NCI-H128 (cell line): ENCODE measurements at regions not wholly inside any gene's neighbourhood (a gene's known extent, or its start where the extent isn't known, plus 50 kb on each side); places are given as distances from the start of the nearest gene placed in this dataset.

Experiments used
- DNase-seq: peaks from one replicate; lab custom pipeline; 2025; ENCODE audit not compliant: unreplicated experiment; lab: John Stamatoyannopoulos, UW

GRCh38 chr14:44154874-44155273, 352.2 kb downstream of the FSCB start:
- DNase-seq, result no peak

GRCh38 chr14:44154446-44154845, 352.6 kb downstream of the FSCB start:
- no peak for DNase-seq

GRCh38 chr14:44151130-44151820, 355.8 kb downstream of the FSCB start:
- DNase-seq, result no peak

- DNase-seq, result peak; percentile 9
These were observed 357.5 kb downstream of the FSCB start for GRCh38 chr14:44149597-44149996.

GRCh38 chr14:44142006-44142405, 365.1 kb downstream of the FSCB start:
- DNase-seq, result no peak

GRCh38 chr14:44135972-44136371, 371.1 kb downstream of the FSCB start:
- DNase-seq, result no peak

GRCh38 chr14:44131861-44132260, 375.2 kb downstream of the FSCB start:
- DNase-seq, result no peak

- DNase-seq, result no peak
These were observed 393.0 kb downstream of the FSCB start for GRCh38 chr14:44113769-44114730.

- no peak for DNase-seq
These were observed 394.2 kb downstream of the FSCB start for GRCh38 chr14:44112774-44113460.

- DNase-seq, result no peak
These were observed 398.0 kb downstream of the FSCB start for GRCh38 chr14:44109036-44109435.

GRCh38 chr14:44108601-44109000, 398.5 kb downstream of the FSCB start:
- DNase-seq, result no peak

GRCh38 chr14:44107156-44107555, 399.9 kb downstream of the FSCB start:
- DNase-seq, result no peak

- no peak for DNase-seq
These were observed 407.2 kb downstream of the FSCB start for GRCh38 chr14:44099743-44100488.

- no peak for DNase-seq
These were observed 425.9 kb downstream of the FSCB start for GRCh38 chr14:44081146-44081545.

GRCh38 chr14:44070046-44070445, 437.0 kb downstream of the FSCB start:
- DNase-seq, result no peak

- DNase-seq, result no peak
These were observed 453.7 kb downstream of the FSCB start for GRCh38 chr14:44053422-44053821.

GRCh38 chr14:44041700-44042099, 465.4 kb downstream of the FSCB start:
- DNase-seq, result no peak

GRCh38 chr14:44040561-44040960, 466.5 kb downstream of the FSCB start:
- DNase-seq, result no peak

- no peak for DNase-seq
These were observed 470.8 kb downstream of the FSCB start for GRCh38 chr14:44036248-44036647.

- DNase-seq, result no peak
These were observed 471.4 kb downstream of the FSCB start for GRCh38 chr14:44035707-44036106.

- no peak for DNase-seq
These were observed 476.2 kb downstream of the FSCB start for GRCh38 chr14:44030831-44031383.
